Stimulated activated naive CD8-positive, alpha-beta T cell treated with anti-CD3 and anti-CD28 coated beads, Interleukin-15, Interleukin-2, amounts not matched to agents 100 U/mL and 50 U/mL, for 24 hours (primary cell): ENCODE measurements at regions not wholly inside any gene's neighbourhood (a gene's known extent, or its start where the extent isn't known, plus 50 kb on each side); places are given as distances from the start of the nearest gene placed in this dataset.

ENCODE experiments used
- ATAC-seq: fragments of 150-1000 bp; cut with Tn5 transposase; one replicate; pipeline ENCODE4 v1.10.0; 2021
- DNase-seq: peaks from one replicate; pipeline ENCODE4 v3.0.0; 2021

GRCh38 chr14:58697930-58698642, 60.3 kb downstream of the DACT1 start:
- DNase-seq (no peak), ATAC-seq (no peak)

- DNase-seq = no peak
- no peak for ATAC-seq
These were observed 62.0 kb downstream of the DACT1 start for GRCh38 chr14:58699681-58700205.

GRCh38 chr14:58701156-58701555, 63.4 kb downstream of the DACT1 start:
- no peak for ATAC-seq
- no peak for DNase-seq

GRCh38 chr14:58701604-58702003, 63.8 kb downstream of the DACT1 start:
- ATAC-seq (no peak), DNase-seq (no peak)

GRCh38 chr14:58702441-58703160, 64.8 kb downstream of the DACT1 start:
- DNase-seq (no peak), ATAC-seq (no peak)

GRCh38 chr14:58703161-58703506, 65.4 kb downstream of the DACT1 start:
- ATAC-seq = no peak
- no peak for DNase-seq

- no peak for DNase-seq
- ATAC-seq = no peak
These were observed 67.3 kb downstream of the DACT1 start for GRCh38 chr14:58705066-58705465.

GRCh38 chr14:58707949-58708348, 70.2 kb downstream of the DACT1 start:
- DNase-seq (no peak), ATAC-seq (no peak)

GRCh38 chr14:58709949-58710348, 72.2 kb downstream of the DACT1 start:
- no peak for ATAC-seq
- no peak for DNase-seq

- ATAC-seq (no peak), DNase-seq (no peak)
These were observed 73.6 kb downstream of the DACT1 start for GRCh38 chr14:58711382-58711781.

- ATAC-seq (no peak), DNase-seq (no peak)
These were observed 74.6 kb downstream of the DACT1 start for GRCh38 chr14:58712357-58712756.

- DNase-seq (no peak), ATAC-seq (no peak)
These were observed 75.9 kb downstream of the DACT1 start for GRCh38 chr14:58713677-58714076.

- DNase-seq (no peak), ATAC-seq (no peak)
These were observed 78.9 kb downstream of the DACT1 start for GRCh38 chr14:58716706-58717105.

- DNase-seq = no peak
These were observed 79.4 kb downstream of the DACT1 start for GRCh38 chr14:58717211-58717610.

GRCh38 chr14:58717813-58718212, 80.1 kb downstream of the DACT1 start:
- ATAC-seq = no peak
- DNase-seq = no peak

More at GRCh38 chr14:58717211-58717610, 79.4 kb downstream of the DACT1 start:
- ATAC-seq = no peak

GRCh38 chr14:58718226-58719205, 80.8 kb downstream of the DACT1 start:
- ATAC-seq (no peak), DNase-seq (no peak)

GRCh38 chr14:58721723-58722122, 84.0 kb downstream of the DACT1 start:
- no peak for DNase-seq
- no peak for ATAC-seq

- ATAC-seq = no peak
- no peak for DNase-seq
These were observed 84.7 kb downstream of the DACT1 start for GRCh38 chr14:58722441-58722840.

GRCh38 chr14:58724206-58724605, 86.4 kb downstream of the DACT1 start:
- ATAC-seq (no peak), DNase-seq (no peak)

- ATAC-seq = no peak
These were observed 86.9 kb downstream of the DACT1 start for GRCh38 chr14:58724702-58725101.

GRCh38 chr14:58725226-58725625, 87.5 kb downstream of the DACT1 start:
- DNase-seq (no peak), ATAC-seq (no peak)

More at GRCh38 chr14:58724702-58725101, 86.9 kb downstream of the DACT1 start:
- no peak for DNase-seq

GRCh38 chr14:58725871-58726270, 88.1 kb downstream of the DACT1 start:
- DNase-seq (no peak), ATAC-seq (no peak)
